SK-N-SH (cell line): ENCODE measurements at regions not wholly inside any gene's neighbourhood (a gene's known extent, or its start where the extent isn't known, plus 50 kb on each side); places are given as distances from the start of the nearest gene placed in this dataset.

Experiments
- CTCF ChIA-PET: fragments of 300-600, 350-600 bp; formaldehyde crosslinking; extraction: SDS; loops from one replicate; lab custom pipeline; 2021; lab: Yijun Ruan, JAX
- POLR2A ChIA-PET: fragments of 350-600 bp; sonication (Branson Sonifier 250); formaldehyde crosslinking; extraction: SDS; loops from one replicate; lab custom pipeline; 2020; ENCODE audit warnings: antibody characterized with exemption, inconsistent platforms; lab: Yijun Ruan, JAX
- DNase-seq: peaks from one replicate; pipeline ENCODE4 v3.0.0; 2012
- H2AFZ ChIP-seq: fragments of 200-600 bp; sonication (generic); 2 replicates; pipeline ENCODE4 v1.8.1; 2016; ENCODE audit warnings: antibody characterized with exemption, mild to moderate bottlenecking, low read depth
- H3F3A ChIP-seq: fragments of 200-600 bp; sonication (generic); replicated peaks from 2 replicates; pipeline ENCODE3; 2016; ENCODE audit warnings: antibody characterized with exemption, mild to moderate bottlenecking; ENCODE audit not compliant: insufficient read depth
- H3K27ac ChIP-seq, 2 experiments: fragments of 200-500 bp in 1 of 2; fragments of 200-600 bp in 1 of 2; sonication (Bioruptor generic) in 1 of 2; sonication (generic), shearing (Covaris generic) in 1 of 2; 2 replicates each; pipeline versions ENCODE4 v1.5.1 to v1.6.1; 2014 to 2016; ENCODE audit warnings: low read depth in 2 of 2, inconsistent platforms in 1 of 2, low read length in 1 of 2, mild to moderate bottlenecking in 1 of 2, mixed read lengths in 1 of 2
- H3K27me3 ChIP-seq: fragments of 200-600 bp; sonication (generic), shearing (Covaris generic); 2 replicates; pipeline ENCODE4 v1.6.1; 2016; ENCODE audit warnings: mixed run types; ENCODE audit not compliant: insufficient read depth
- H3K36me3 ChIP-seq, 2 experiments: fragments of 200-500 bp in 1 of 2; fragments of 200-600 bp in 1 of 2; sonication (Bioruptor generic) in 1 of 2; sonication (generic) in 1 of 2; replicated peaks in 1 of 2; 2 replicates each; pipeline versions ENCODE3 to v1.5.1; 2014 to 2016; ENCODE audit warnings: low read length in 1 of 2, mild to moderate bottlenecking in 1 of 2; ENCODE audit not compliant: insufficient read depth in 2 of 2, control insufficient read depth in 1 of 2
- H3K4me1 ChIP-seq, 2 experiments: fragments of 200-500 bp in 1 of 2; fragments of 200-600 bp in 1 of 2; sonication (Bioruptor generic) in 1 of 2; sonication (generic), shearing (Covaris generic) in 1 of 2; 2 replicates each; pipeline versions ENCODE4 v1.5.1 to v1.6.1; 2014 to 2016; ENCODE audit warnings: low read depth in 1 of 2, low read length in 1 of 2, mixed run types in 1 of 2; ENCODE audit not compliant: insufficient read depth in 2 of 2, control insufficient read depth in 1 of 2
- H3K4me2 ChIP-seq: fragments of 200-600 bp; sonication (generic), shearing (Covaris generic); 2 replicates; pipeline ENCODE4 v1.6.1; 2017; ENCODE audit warnings: mixed run types
- H3K4me3 ChIP-seq, 2 experiments: fragments of 200-500 bp in 1 of 2; fragments of 200-600 bp in 1 of 2; sonication (Bioruptor generic) in 1 of 2; sonication (generic), shearing (Covaris generic) in 1 of 2; 2 replicates each; pipeline versions ENCODE4 v1.5.1 to v1.8.1; 2014 to 2016; ENCODE audit warnings: low read depth in 2 of 2, inconsistent platforms in 1 of 2, low read length in 1 of 2, mild to moderate bottlenecking in 1 of 2, mixed read lengths in 1 of 2, moderate library complexity in 1 of 2
- H3K79me2 ChIP-seq: fragments of 200-600 bp; sonication (generic); 2 replicates; pipeline ENCODE4 v1.8.1; 2017; ENCODE audit warnings: mild to moderate bottlenecking; ENCODE audit not compliant: insufficient read depth
- H3K9ac ChIP-seq: fragments of 200-600 bp; sonication (generic); 2 replicates; pipeline ENCODE4 v1.6.1; 2017; ENCODE audit warnings: mixed run types
- H3K9me2 ChIP-seq: fragments of 200-600 bp; sonication (generic); 2 replicates; pipeline ENCODE4 v1.6.1; 2017; ENCODE audit warnings: mixed run types
- H3K9me3 ChIP-seq: fragments of 200-600 bp; sonication (generic); 2 replicates; pipeline ENCODE4 v1.6.1; 2017; ENCODE audit warnings: mixed run types, mild to moderate bottlenecking, moderate library complexity
- H4K20me1 ChIP-seq: fragments of 200-600 bp; sonication (generic); 2 replicates; pipeline ENCODE4 v1.6.1; 2017; ENCODE audit warnings: mild to moderate bottlenecking, mixed run types; ENCODE audit not compliant: insufficient read depth
- EP300 ChIP-seq, 2 experiments: IDR thresholded peaks; 2 replicates each; pipeline versions ENCODE4 v1.4.0 to v1.6.1; 2012; ENCODE audit warnings: borderline replicate concordance in 1 of 2, low read depth in 1 of 2, low read length in 1 of 2
- FOXJ3 ChIP-seq: sonication (generic); formaldehyde crosslinking; IDR thresholded peaks from 2 replicates; pipeline ENCODE4 v1.5.1; 2020; ENCODE audit warnings: mild to moderate bottlenecking, missing genetic modification reagents
- GATA2 ChIP-seq: sonication (generic); formaldehyde crosslinking; IDR thresholded peaks from 2 replicates; pipeline ENCODE4 v1.5.0; 2020; ENCODE audit warnings: mild to moderate bottlenecking, missing genetic modification reagents
- MEF2A ChIP-seq: IDR thresholded peaks from 2 replicates; pipeline ENCODE4 v1.4.0; 2012; ENCODE audit warnings: low read depth, borderline replicate concordance
- MXI1 ChIP-seq: IDR thresholded peaks from 2 replicates; pipeline ENCODE4 v1.6.1; 2012; ENCODE audit warnings: mild to moderate bottlenecking, low read depth, low read length, improper control_type of control experiment
- NFIC ChIP-seq: IDR thresholded peaks from 2 replicates; pipeline ENCODE4 v1.4.0; 2012; ENCODE audit warnings: borderline replicate concordance
- RXRA ChIP-seq: IDR thresholded peaks from 2 replicates; pipeline ENCODE4 v1.4.0; 2012; ENCODE audit warnings: low read depth, mild to moderate bottlenecking, borderline replicate concordance
- SIN3A ChIP-seq: IDR thresholded peaks from 2 replicates; pipeline ENCODE4 v1.6.1; 2012; ENCODE audit warnings: low read depth, mild to moderate bottlenecking, low read length, moderate library complexity, borderline replicate concordance
- SMC3 ChIP-seq: IDR thresholded peaks from 2 replicates; pipeline ENCODE4 v1.6.1; 2012; ENCODE audit warnings: low read depth, low read length, improper control_type of control experiment
- TAF1 ChIP-seq: IDR thresholded peaks from 2 replicates; pipeline ENCODE4 v1.6.1; 2012; ENCODE audit warnings: low read depth, mild to moderate bottlenecking, low read length, moderate library complexity, borderline replicate concordance
- TCF12 ChIP-seq: IDR thresholded peaks from 2 replicates; pipeline ENCODE4 v1.4.0; 2012
- YY1 ChIP-seq: IDR thresholded peaks from 2 replicates; pipeline ENCODE4 v1.4.0; 2012; ENCODE audit warnings: low read depth, mild to moderate bottlenecking
- WGBS: methylation state at CpG from one replicate; pipeline ENCODE4 v1.1.6; 2017; ENCODE audit warnings: low lambda C conversion rate; 5-methylcytosine and 5-hydroxymethylcytosine counted together
- TF ChIP-seq, protein P1 (sequence below): fragments of 200-600 bp; sonication (generic); IDR thresholded peaks from 2 replicates; pipeline ENCODE4 v1.6.1; 2017; ENCODE audit warnings: antibody characterized with exemption, mild to moderate bottlenecking, moderate library complexity
- TF ChIP-seq, protein P2 (sequence below): IDR thresholded peaks from 2 replicates; pipeline ENCODE4 v1.4.0; 2012; ENCODE audit warnings: low read depth
- TF ChIP-seq, protein P3 (sequence below): IDR thresholded peaks from 2 replicates; pipeline ENCODE4 v1.4.0; 2012; ENCODE audit warnings: low read depth, borderline replicate concordance
- TF ChIP-seq, protein P4 (sequence below): fragments of 150-350 bp; IDR thresholded peaks from 2 replicates; pipeline ENCODE4 v1.6.1; 2017; ENCODE audit warnings: antibody characterized with exemption, low read length, low read depth, borderline replicate concordance
- TF ChIP-seq, protein P5 (sequence below): IDR thresholded peaks from 2 replicates; pipeline ENCODE4 v1.4.0; 2012; ENCODE audit warnings: low read depth, borderline replicate concordance

DNA sequence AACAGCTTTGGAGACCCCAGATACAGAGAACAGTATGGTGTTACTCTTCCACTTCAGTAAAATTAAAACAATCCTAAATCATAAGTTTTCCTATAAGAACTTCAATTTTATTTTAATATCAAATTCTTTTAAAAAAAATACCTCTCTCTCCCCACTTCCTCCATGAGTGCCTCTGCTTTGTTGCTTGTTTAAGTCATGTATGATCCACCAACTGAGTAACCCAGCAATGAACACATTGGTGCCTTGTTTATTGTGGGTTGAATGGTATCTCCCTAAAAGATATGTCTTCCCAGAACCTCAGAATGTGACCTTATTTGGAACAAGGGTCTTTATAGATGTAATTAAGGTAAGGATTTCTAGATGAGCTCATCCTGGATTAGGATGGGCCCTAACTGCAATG is 143.5 kb upstream of the EGLN3 start:
- no peaks in the 10 kb centered on the region for H4K20me1 ChIP-seq
- H3K27me3 ChIP-seq = no peaks in the 10 kb centered on the region; the same call in 1 of the 2 replicates
- no peak overlapping the region for H3K4me3 ChIP-seq
- CTCF ChIA-PET = interaction anchor here (0.9 to 11.9 kb wide), 2 partner anchors 251 to 302 kb away, joined by 3 to 337 read pairs; no protein-coding TSS in a partner anchor
- POLR2A ChIA-PET = no interaction called here
- H3K9me3 ChIP-seq = no peaks in the 10 kb centered on the region
- no peaks in the 10 kb centered on the region for H3F3A ChIP-seq
- no peaks in the 10 kb centered on the region for H3K9me2 ChIP-seq
- no peak overlapping the region for H3K9ac ChIP-seq
- no peaks in the 10 kb centered on the region for H3K79me2 ChIP-seq
- peaks cover 0 to 3% of the 10 kb centered on the region in 2 experiments; a peak in 1 of 4 replicates for H3K4me1 ChIP-seq
- no peaks in the 10 kb centered on the region for H3K36me3 ChIP-seq
- TF ChIP-seq TCF12 (no peak), NFIC (no peak), EP300 (IDR thresholded peaks at IDR 0.05; ENCODE audit: borderline replicate concordance in 1 of 2, low read depth in 1 of 2, low read length in 1 of 2) (no peak), YY1 (no peak), SIN3A (no peak), TAF1 (no peak), SMC3 (no peak)
- TF ChIP-seq, protein P1, sequence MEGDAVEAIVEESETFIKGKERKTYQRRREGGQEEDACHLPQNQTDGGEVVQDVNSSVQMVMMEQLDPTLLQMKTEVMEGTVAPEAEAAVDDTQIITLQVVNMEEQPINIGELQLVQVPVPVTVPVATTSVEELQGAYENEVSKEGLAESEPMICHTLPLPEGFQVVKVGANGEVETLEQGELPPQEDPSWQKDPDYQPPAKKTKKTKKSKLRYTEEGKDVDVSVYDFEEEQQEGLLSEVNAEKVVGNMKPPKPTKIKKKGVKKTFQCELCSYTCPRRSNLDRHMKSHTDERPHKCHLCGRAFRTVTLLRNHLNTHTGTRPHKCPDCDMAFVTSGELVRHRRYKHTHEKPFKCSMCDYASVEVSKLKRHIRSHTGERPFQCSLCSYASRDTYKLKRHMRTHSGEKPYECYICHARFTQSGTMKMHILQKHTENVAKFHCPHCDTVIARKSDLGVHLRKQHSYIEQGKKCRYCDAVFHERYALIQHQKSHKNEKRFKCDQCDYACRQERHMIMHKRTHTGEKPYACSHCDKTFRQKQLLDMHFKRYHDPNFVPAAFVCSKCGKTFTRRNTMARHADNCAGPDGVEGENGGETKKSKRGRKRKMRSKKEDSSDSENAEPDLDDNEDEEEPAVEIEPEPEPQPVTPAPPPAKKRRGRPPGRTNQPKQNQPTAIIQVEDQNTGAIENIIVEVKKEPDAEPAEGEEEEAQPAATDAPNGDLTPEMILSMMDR = no peak
- TF ChIP-seq, protein P2, sequence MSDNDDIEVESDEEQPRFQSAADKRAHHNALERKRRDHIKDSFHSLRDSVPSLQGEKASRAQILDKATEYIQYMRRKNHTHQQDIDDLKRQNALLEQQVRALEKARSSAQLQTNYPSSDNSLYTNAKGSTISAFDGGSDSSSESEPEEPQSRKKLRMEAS = no peak
- TF ChIP-seq, all 33 proteins: peak for 0
- H3K27ac ChIP-seq = no peak overlapping the region
- no peak overlapping the region for H3K4me2 ChIP-seq
- no peak overlapping the region for H2AFZ ChIP-seq
- DNase-seq = no peak

DNA sequence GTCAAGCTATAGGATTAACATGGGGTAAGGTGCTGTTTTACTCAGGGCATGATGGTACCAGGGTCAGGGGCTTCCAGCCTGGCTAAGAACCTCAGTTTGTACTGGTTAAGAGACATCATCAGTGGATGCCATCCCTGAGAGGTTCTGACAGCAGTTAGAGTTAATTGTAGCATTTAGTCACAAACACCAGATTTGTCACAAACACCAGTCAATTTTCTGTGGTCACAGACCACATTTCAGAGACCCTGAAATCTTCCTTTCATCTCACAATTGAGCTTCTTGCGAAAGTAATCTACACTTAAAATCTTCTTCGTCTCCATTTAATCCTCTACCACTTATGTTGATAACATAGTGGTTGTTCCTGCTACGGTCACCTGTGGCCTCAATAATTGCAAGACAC is 143.0 kb upstream of the EGLN3 start:
- H3K9me2 ChIP-seq = no peaks in the 10 kb centered on the region
- H3K9ac ChIP-seq = no peak overlapping the region
- H4K20me1 ChIP-seq = no peaks in the 10 kb centered on the region
- H3K27ac ChIP-seq = no peak overlapping the region
- no peak overlapping the region for H3K4me2 ChIP-seq
- no peak overlapping the region for H2AFZ ChIP-seq
- ChIA-PET POLR2A (no interaction called here), CTCF (interaction anchor here (0.9 to 11.9 kb wide), 3 partner anchors 134 to 301 kb away, joined by 3 to 337 read pairs (median 3); no protein-coding TSS in a partner anchor)
- H3K4me3 ChIP-seq = no peak overlapping the region
- peaks cover 0 to 3% of the 10 kb centered on the region in 2 experiments; a peak in 1 of 4 replicates for H3K4me1 ChIP-seq
- H3K27me3 ChIP-seq = no peaks in the 10 kb centered on the region; the same call in 1 of the 2 replicates
- no peaks in the 10 kb centered on the region for H3K36me3 ChIP-seq
- TF ChIP-seq MEF2A (no peak), MXI1 (no peak), FOXJ3 (no peak), SIN3A (no peak), NFIC (no peak), GATA2 (no peak), RXRA (no peak), TAF1 (no peak), SMC3 (no peak)
- TF ChIP-seq, protein P3, sequence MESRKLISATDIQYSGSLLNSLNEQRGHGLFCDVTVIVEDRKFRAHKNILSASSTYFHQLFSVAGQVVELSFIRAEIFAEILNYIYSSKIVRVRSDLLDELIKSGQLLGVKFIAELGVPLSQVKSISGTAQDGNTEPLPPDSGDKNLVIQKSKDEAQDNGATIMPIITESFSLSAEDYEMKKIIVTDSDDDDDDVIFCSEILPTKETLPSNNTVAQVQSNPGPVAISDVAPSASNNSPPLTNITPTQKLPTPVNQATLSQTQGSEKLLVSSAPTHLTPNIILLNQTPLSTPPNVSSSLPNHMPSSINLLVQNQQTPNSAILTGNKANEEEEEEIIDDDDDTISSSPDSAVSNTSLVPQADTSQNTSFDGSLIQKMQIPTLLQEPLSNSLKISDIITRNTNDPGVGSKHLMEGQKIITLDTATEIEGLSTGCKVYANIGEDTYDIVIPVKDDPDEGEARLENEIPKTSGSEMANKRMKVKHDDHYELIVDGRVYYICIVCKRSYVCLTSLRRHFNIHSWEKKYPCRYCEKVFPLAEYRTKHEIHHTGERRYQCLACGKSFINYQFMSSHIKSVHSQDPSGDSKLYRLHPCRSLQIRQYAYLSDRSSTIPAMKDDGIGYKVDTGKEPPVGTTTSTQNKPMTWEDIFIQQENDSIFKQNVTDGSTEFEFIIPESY = no peak
- TF ChIP-seq, protein P4, sequence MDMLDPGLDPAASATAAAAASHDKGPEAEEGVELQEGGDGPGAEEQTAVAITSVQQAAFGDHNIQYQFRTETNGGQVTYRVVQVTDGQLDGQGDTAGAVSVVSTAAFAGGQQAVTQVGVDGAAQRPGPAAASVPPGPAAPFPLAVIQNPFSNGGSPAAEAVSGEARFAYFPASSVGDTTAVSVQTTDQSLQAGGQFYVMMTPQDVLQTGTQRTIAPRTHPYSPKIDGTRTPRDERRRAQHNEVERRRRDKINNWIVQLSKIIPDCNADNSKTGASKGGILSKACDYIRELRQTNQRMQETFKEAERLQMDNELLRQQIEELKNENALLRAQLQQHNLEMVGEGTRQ = no peak
- TF ChIP-seq, protein P5, sequence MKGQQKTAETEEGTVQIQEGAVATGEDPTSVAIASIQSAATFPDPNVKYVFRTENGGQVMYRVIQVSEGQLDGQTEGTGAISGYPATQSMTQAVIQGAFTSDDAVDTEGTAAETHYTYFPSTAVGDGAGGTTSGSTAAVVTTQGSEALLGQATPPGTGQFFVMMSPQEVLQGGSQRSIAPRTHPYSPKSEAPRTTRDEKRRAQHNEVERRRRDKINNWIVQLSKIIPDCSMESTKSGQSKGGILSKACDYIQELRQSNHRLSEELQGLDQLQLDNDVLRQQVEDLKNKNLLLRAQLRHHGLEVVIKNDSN = no peak
- WGBS = 74% methylated on average over 3 of the region's 3 CpGs
- no peak for DNase-seq
- no peaks in the 10 kb centered on the region for H3K9me3 ChIP-seq
- H3F3A ChIP-seq = no peaks in the 10 kb centered on the region
- H3K79me2 ChIP-seq = no peaks in the 10 kb centered on the region
